OCI-LY3 (cell line): ENCODE measurements at regions not wholly inside any gene's neighbourhood (a gene's known extent, or its start where the extent isn't known, plus 50 kb on each side); places are given as distances from the start of the nearest gene placed in this dataset.

Source experiments
- CTCF ChIP-seq: fragments of 200-600, 300-600 bp; sonication (generic); IDR thresholded peaks from 2 replicates; pipeline ENCODE4 v1.5.1; 2014; ENCODE audit warnings: antibody characterized with exemption, low read length, low read depth
- EZH2phosphoT487 ChIP-seq: fragments of 200-600 bp; shearing (Covaris generic); IDR thresholded peaks from 2 replicates; pipeline ENCODE4 v1.6.1; 2018; ENCODE audit warnings: antibody characterized with exemption, mixed run types, low read depth

GRCh38 chr12:89126712-89127111 lies 225.6 kb downstream of the DUSP6 start:
- no peak for TF ChIP-seq CTCF
- TF ChIP-seq EZH2phosphoT487 = no peak
